ENCODE measurements at regions not wholly inside any gene's neighbourhood (a gene's known extent, or its start where the extent isn't known, plus 50 kb on each side); places are given as distances from the start of the nearest gene placed in this dataset.
"Not testable (repeated sequence)": the region's sequence is repeated elsewhere in the genome, so short reads cannot be mapped to it uniquely, and the experiment has no call there.

GRCh38 chr13:42373048-42373812, 101.3 kb downstream of the AKAP11 start:
- DNase-seq (ENCODE audit: extremely low read depth, low read depth, low spot score) = no peak

GRCh38 chr13:42375663-42376062, 103.7 kb downstream of the AKAP11 start:
- no peak for DNase-seq (ENCODE audit: extremely low read depth, low read depth, low spot score)

- DNase-seq (ENCODE audit: extremely low read depth, low read depth, low spot score) = no peak
These were observed 105.9 kb downstream of the AKAP11 start for GRCh38 chr13:42377640-42378382.

GRCh38 chr13:42378383-42378780, 106.4 kb downstream of the AKAP11 start:
- DNase-seq (ENCODE audit: extremely low read depth, low read depth, low spot score) = no peak

- DNase-seq (ENCODE audit: extremely low read depth, low read depth, low spot score) = no peak
These were observed 107.3 kb downstream of the AKAP11 start for GRCh38 chr13:42379241-42379640.

GRCh38 chr13:42380420-42381164, 108.6 kb downstream of the AKAP11 start:
- DNase-seq (ENCODE audit: extremely low read depth, low read depth, low spot score) = no peak

GRCh38 chr13:42381165-42381425, 109.1 kb downstream of the AKAP11 start:
- DNase-seq (ENCODE audit: extremely low read depth, low read depth, low spot score) = no peak

GRCh38 chr13:42381426-42381825, 109.5 kb downstream of the AKAP11 start:
- DNase-seq (ENCODE audit: extremely low read depth, low read depth, low spot score) = not testable (repeated sequence)

- no peak for DNase-seq (ENCODE audit: extremely low read depth, low read depth, low spot score)
These were observed 111.1 kb downstream of the AKAP11 start for GRCh38 chr13:42383025-42383424.

GRCh38 chr13:42384265-42384664, 112.3 kb downstream of the AKAP11 start:
- no peak for DNase-seq (ENCODE audit: extremely low read depth, low read depth, low spot score)

- no peak for DNase-seq (ENCODE audit: extremely low read depth, low read depth, low spot score)
These were observed 116.4 kb downstream of the AKAP11 start for GRCh38 chr13:42388326-42388725.

GRCh38 chr13:42389041-42389440, 117.1 kb downstream of the AKAP11 start:
- no peak for DNase-seq (ENCODE audit: extremely low read depth, low read depth, low spot score)

GRCh38 chr13:42392180-42392579, 120.2 kb downstream of the AKAP11 start:
- DNase-seq (ENCODE audit: extremely low read depth, low read depth, low spot score) = no peak

- DNase-seq (ENCODE audit: extremely low read depth, low read depth, low spot score) = no peak
These were observed 121.0 kb downstream of the AKAP11 start for GRCh38 chr13:42392716-42393572.

GRCh38 chr13:42393573-42394360, 121.8 kb downstream of the AKAP11 start:
- no peak for DNase-seq (ENCODE audit: extremely low read depth, low read depth, low spot score)

- no peak for DNase-seq (ENCODE audit: extremely low read depth, low read depth, low spot score)
These were observed 122.4 kb downstream of the AKAP11 start for GRCh38 chr13:42394361-42394708.

- no peak for DNase-seq (ENCODE audit: extremely low read depth, low read depth, low spot score)
These were observed 122.7 kb downstream of the AKAP11 start for GRCh38 chr13:42394711-42395085.

- no peak for DNase-seq (ENCODE audit: extremely low read depth, low read depth, low spot score)
These were observed 123.3 kb downstream of the AKAP11 start for GRCh38 chr13:42395086-42395821.

GRCh38 chr13:42396501-42396900, 124.5 kb downstream of the AKAP11 start:
- no peak for DNase-seq (ENCODE audit: extremely low read depth, low read depth, low spot score)

Measured in glomerular endothelial cell (primary cell).